ENCODE measurements at regions not wholly inside any gene's neighbourhood (a gene's known extent, or its start where the extent isn't known, plus 50 kb on each side); places are given as distances from the start of the nearest gene placed in this dataset.

GRCh38 chr12:17239874-17240273 is 633.9 kb upstream of the LMO3 start:
- H3K4me1 Mint-ChIP-seq (ENCODE audit: insufficient read depth, unreplicated experiment) = no peaks in the 10 kb centered on the region
- no peaks in the 10 kb centered on the region for H3K36me3 Mint-ChIP-seq (ENCODE audit: insufficient read depth, unreplicated experiment)
- H3K27me3 Mint-ChIP-seq (ENCODE audit: insufficient read depth, unreplicated experiment) = peaks cover 10% of the 10 kb centered on the region
- H3K9me3 Mint-ChIP-seq (ENCODE audit: unreplicated experiment) = peaks cover 9% of the 10 kb centered on the region
- BruUV-seq (replicated peaks) = no TSS peak
- CTCF ChIA-PET = no interaction called here
- POLR2A ChIA-PET = no interaction called here
- DNase-seq (ENCODE audit: unreplicated experiment) = no peak
- TF ChIP-seq CTCF (IDR thresholded peaks at IDR 0.05; ENCODE audit: unreplicated experiment) = no peak
- no peak overlapping the region for H3K4me3 Mint-ChIP-seq (ENCODE audit: unreplicated experiment)
- intact Hi-C loops (cut with micrococcal nuclease) = no loop called here
- no peak overlapping the region for H3K27ac Mint-ChIP-seq (ENCODE audit: low read depth, unreplicated experiment)

- H3K4me3 Mint-ChIP-seq (ENCODE audit: unreplicated experiment) = no peak overlapping the region
- no peaks in the 10 kb centered on the region for H3K4me1 Mint-ChIP-seq (ENCODE audit: insufficient read depth, unreplicated experiment)
- ChIA-PET CTCF (no interaction called here), POLR2A (no interaction called here)
- H3K36me3 Mint-ChIP-seq (ENCODE audit: insufficient read depth, unreplicated experiment) = no peaks in the 10 kb centered on the region
- no TSS peak for BruUV-seq (replicated peaks)
- peaks cover 1% of the 10 kb centered on the region for H3K9me3 Mint-ChIP-seq (ENCODE audit: unreplicated experiment)
- H3K27ac Mint-ChIP-seq (ENCODE audit: low read depth, unreplicated experiment) = no peak overlapping the region
- peaks cover 10% of the 10 kb centered on the region for H3K27me3 Mint-ChIP-seq (ENCODE audit: insufficient read depth, unreplicated experiment)
- DNase-seq (ENCODE audit: unreplicated experiment) = no peak
- TF ChIP-seq CTCF (IDR thresholded peaks at IDR 0.05; ENCODE audit: unreplicated experiment) = no peak
- intact Hi-C loops (cut with micrococcal nuclease) = no loop called here
Measured at GRCh38 chr12:17235996-17236395, 630.0 kb upstream of the LMO3 start.

GRCh38 chr12:17215759-17216570 is 610.0 kb upstream of the LMO3 start:
- H3K9me3 Mint-ChIP-seq (ENCODE audit: unreplicated experiment) = peaks cover 8% of the 10 kb centered on the region
- H3K4me1 Mint-ChIP-seq (ENCODE audit: insufficient read depth, unreplicated experiment) = no peaks in the 10 kb centered on the region
- intact Hi-C loops (cut with micrococcal nuclease) = no loop called here
- no peaks in the 10 kb centered on the region for H3K27me3 Mint-ChIP-seq (ENCODE audit: insufficient read depth, unreplicated experiment)
- ChIA-PET POLR2A (no interaction called here), CTCF (no interaction called here)
- no peak overlapping the region for H3K27ac Mint-ChIP-seq (ENCODE audit: low read depth, unreplicated experiment)
- peak; percentile 2 for DNase-seq (ENCODE audit: unreplicated experiment)
- BruUV-seq (replicated peaks) = no TSS peak
- no peaks in the 10 kb centered on the region for H3K36me3 Mint-ChIP-seq (ENCODE audit: insufficient read depth, unreplicated experiment)
- no peak for TF ChIP-seq CTCF (IDR thresholded peaks at IDR 0.05; ENCODE audit: unreplicated experiment)
- no peak overlapping the region for H3K4me3 Mint-ChIP-seq (ENCODE audit: unreplicated experiment)

- POLR2A ChIA-PET = no interaction called here
- no TSS peak for BruUV-seq (replicated peaks)
- Mint-ChIP-seq H3K27me3 (ENCODE audit: insufficient read depth, unreplicated experiment) (no peaks in the 10 kb centered on the region), H3K4me3 (ENCODE audit: unreplicated experiment) (no peak overlapping the region), H3K27ac (ENCODE audit: low read depth, unreplicated experiment) (no peak overlapping the region), H3K4me1 (ENCODE audit: insufficient read depth, unreplicated experiment) (no peaks in the 10 kb centered on the region), H3K9me3 (ENCODE audit: unreplicated experiment) (peaks cover 8% of the 10 kb centered on the region), H3K36me3 (ENCODE audit: insufficient read depth, unreplicated experiment) (no peaks in the 10 kb centered on the region)
- DNase-seq (ENCODE audit: unreplicated experiment) = no peak
- intact Hi-C loops (cut with micrococcal nuclease) = no loop called here
- CTCF ChIA-PET = interaction anchor here (0.7 kb wide), 1 partner anchor 11 kb away, joined by 3 read pairs; no protein-coding TSS in a partner anchor
- TF ChIP-seq CTCF (IDR thresholded peaks at IDR 0.05; ENCODE audit: unreplicated experiment) = no peak
Measured at GRCh38 chr12:17214929-17215328, 609.0 kb upstream of the LMO3 start.
